NB4 (cell line): ENCODE measurements at regions not wholly inside any gene's neighbourhood (a gene's known extent, or its start where the extent isn't known, plus 50 kb on each side); places are given as distances from the start of the nearest gene placed in this dataset.

ENCODE experiments used
- DNase-seq: peaks from one replicate; pipeline ENCODE4 v3.0.0; 2010; ENCODE audit warnings: low read depth
- H3K4me3 ChIP-seq: one replicate; pipeline ENCODE4 v1.5.1; 2011; ENCODE audit warnings: mild to moderate bottlenecking, low read depth, low read length, moderate library complexity
- CTCF ChIP-seq: IDR thresholded peaks from one replicate; pipeline ENCODE4 v1.5.1; 2012; ENCODE audit warnings: low read depth, low read length
- MAX ChIP-seq: IDR thresholded peaks from 2 replicates; pipeline ENCODE4 v1.6.1; 2011; ENCODE audit warnings: low read depth, low read length
- MYC ChIP-seq: IDR thresholded peaks from 2 replicates; pipeline ENCODE4 v1.6.1; 2011; ENCODE audit warnings: low read depth, low read length
- POLR2A ChIP-seq: IDR thresholded peaks from 2 replicates; pipeline ENCODE4 v1.6.1; 2011; ENCODE audit warnings: mild to moderate bottlenecking; ENCODE audit not compliant: insufficient read length; ENCODE audit errors: extremely low read depth

- no peak overlapping the region for H3K4me3 ChIP-seq
- TF ChIP-seq MAX (no peak), MYC (no peak), POLR2A (no peak), CTCF (no peak)
- peak; percentile 11 for DNase-seq
These were observed 236.3 kb downstream of the HTR7 start for GRCh38 chr10:90621577-90621976.

- TF ChIP-seq CTCF: no peak
- TF ChIP-seq MAX: no peak
- TF ChIP-seq MYC: no peak
- TF ChIP-seq POLR2A: no peak
- no peak overlapping the region for H3K4me3 ChIP-seq
- DNase-seq: no peak
These were observed 222.6 kb downstream of the HTR7 start for GRCh38 chr10:90635111-90635765.

- no peak for DNase-seq
- TF ChIP-seq MYC (no peak), CTCF (no peak), POLR2A (no peak), MAX (no peak)
- no peak overlapping the region for H3K4me3 ChIP-seq
These were observed 217.1 kb downstream of the HTR7 start for GRCh38 chr10:90640756-90641155.

DNA sequence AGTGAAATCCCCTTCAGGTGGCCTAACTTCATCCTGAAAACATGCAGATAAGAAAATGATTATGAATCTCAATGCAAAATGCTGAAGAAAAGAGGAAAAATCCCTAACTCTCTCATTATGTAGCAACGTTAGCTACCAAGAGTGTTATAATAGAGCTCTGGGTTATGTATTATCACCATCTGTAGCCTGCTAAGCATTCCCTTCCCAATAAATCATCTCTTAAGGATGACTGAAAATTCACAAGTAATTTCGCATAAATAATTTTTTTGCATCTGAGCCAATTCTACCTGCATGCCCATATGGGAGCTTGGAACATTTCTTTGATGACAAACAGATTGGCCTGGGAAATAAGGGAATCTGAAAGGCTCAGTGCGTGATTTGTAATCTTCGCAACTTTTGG, 216.1 kb downstream of the HTR7 start:
- TF ChIP-seq MAX (no peak), POLR2A (no peak), CTCF (no peak), MYC (no peak)
- no peak overlapping the region for H3K4me3 ChIP-seq
- no peak for DNase-seq

GRCh38 chr10:90642136-90642535, 215.7 kb downstream of the HTR7 start:
- no peak for TF ChIP-seq MAX
- TF ChIP-seq CTCF: no peak
- TF ChIP-seq POLR2A: no peak
- no peak for TF ChIP-seq MYC
- H3K4me3 ChIP-seq: no peak overlapping the region
- no peak for DNase-seq

DNA sequence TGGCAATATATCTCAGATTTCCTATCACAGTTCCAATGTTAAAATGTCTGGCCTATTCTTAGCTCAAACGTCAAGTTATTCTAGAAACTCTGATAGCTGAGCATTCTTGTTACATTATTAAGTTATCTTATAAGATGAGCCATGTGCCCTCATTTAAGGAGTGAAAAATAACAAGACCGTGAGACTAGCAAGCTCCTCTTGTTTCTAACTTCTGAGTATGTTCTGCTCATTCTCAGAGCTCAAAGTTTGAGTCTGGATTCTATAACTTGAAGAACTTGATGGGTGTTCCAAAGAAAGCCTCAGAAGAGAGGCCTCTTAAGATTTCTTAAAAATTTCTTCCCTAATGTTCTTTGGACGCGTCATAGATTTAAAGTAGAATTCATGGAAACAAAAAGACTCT, 215.2 kb downstream of the HTR7 start:
- TF ChIP-seq POLR2A (no peak), CTCF (no peak), MYC (no peak), MAX (no peak)
- DNase-seq: no peak
- H3K4me3 ChIP-seq: no peak overlapping the region
